HEK293 (cell line): ENCODE measurements at regions not wholly inside any gene's neighbourhood (a gene's known extent, or its start where the extent isn't known, plus 50 kb on each side); places are given as distances from the start of the nearest gene placed in this dataset.

Source experiments
- ZNF654 ChIP-seq: fragments of 450-650 bp; formaldehyde crosslinking; IDR thresholded peaks from 2 replicates; pipeline ENCODE4 v1.5.1; 2016; ENCODE audit warnings: low read depth, missing biosample characterization, missing genetic modification characterization
- TF ChIP-seq, protein P1 (sequence below): fragments of 450-650 bp; formaldehyde crosslinking; IDR thresholded peaks from 2 replicates; pipeline ENCODE4 v1.5.1; 2016; ENCODE audit warnings: missing biosample characterization, missing genetic modification characterization
- TF ChIP-seq, protein P2 (sequence below): fragments of 450-650 bp; formaldehyde crosslinking; IDR thresholded peaks from 2 replicates; pipeline ENCODE4 v1.5.1; 2016; ENCODE audit warnings: missing biosample characterization, missing genetic modification characterization

DNA sequence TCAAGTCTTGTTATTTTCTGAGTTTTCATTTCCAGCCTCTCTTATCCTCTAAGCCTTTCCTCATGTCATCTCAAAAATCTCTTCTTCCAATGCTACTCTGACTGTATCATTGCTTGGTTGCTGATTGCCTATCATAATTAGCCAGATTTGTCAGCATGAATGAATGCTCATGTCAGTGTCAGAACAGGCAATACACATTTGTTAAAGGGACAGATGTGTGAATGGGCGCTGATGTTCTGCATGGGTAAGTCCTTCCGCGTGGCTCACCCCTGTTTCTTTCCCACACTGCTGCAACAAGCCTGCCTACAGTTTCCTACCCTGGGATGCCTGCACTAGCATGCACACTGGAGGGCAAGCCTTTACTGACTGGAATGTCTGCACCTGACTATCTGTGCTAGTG, 100.6 kb downstream of the RHOU start:
- TF ChIP-seq ZNF654 (tag by site-specific recombination), result no peak
- TF ChIP-seq, protein P1, sequence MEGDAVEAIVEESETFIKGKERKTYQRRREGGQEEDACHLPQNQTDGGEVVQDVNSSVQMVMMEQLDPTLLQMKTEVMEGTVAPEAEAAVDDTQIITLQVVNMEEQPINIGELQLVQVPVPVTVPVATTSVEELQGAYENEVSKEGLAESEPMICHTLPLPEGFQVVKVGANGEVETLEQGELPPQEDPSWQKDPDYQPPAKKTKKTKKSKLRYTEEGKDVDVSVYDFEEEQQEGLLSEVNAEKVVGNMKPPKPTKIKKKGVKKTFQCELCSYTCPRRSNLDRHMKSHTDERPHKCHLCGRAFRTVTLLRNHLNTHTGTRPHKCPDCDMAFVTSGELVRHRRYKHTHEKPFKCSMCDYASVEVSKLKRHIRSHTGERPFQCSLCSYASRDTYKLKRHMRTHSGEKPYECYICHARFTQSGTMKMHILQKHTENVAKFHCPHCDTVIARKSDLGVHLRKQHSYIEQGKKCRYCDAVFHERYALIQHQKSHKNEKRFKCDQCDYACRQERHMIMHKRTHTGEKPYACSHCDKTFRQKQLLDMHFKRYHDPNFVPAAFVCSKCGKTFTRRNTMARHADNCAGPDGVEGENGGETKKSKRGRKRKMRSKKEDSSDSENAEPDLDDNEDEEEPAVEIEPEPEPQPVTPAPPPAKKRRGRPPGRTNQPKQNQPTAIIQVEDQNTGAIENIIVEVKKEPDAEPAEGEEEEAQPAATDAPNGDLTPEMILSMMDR (tag by site-specific recombination), result no peak
- TF ChIP-seq, protein P2, sequence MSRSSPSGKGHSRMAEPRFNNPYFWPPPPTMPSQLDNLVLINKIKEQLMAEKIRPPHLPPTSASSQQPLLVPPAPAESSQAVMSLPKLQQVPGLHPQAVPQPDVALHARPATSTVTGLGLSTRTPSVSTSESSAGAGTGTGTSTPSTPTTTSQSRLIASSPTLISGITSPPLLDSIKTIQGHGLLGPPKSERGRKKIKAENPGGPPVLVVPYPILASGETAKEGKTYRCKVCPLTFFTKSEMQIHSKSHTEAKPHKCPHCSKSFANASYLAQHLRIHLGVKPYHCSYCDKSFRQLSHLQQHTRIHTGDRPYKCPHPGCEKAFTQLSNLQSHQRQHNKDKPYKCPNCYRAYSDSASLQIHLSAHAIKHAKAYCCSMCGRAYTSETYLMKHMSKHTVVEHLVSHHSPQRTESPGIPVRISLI (tag by site-specific recombination), result no peak
